Lower leg skin (tissue), 3 donors: ENCODE measurements at regions not wholly inside any gene's neighbourhood (a gene's known extent, or its start where the extent isn't known, plus 50 kb on each side); places are given as distances from the start of the nearest gene placed in this dataset.

ENCODE experiments used
- CTCF ChIP-seq, 3 donors: fragments of 450-650 bp; IDR thresholded peaks; one replicate each; pipeline ENCODE4 v1.5.1; 2016; ENCODE audit warnings: antibody characterized with exemption in 3 of 3, mild to moderate bottlenecking in 3 of 3, moderate library complexity in 2 of 3
- POLR2A ChIP-seq, 2 donors: fragments of 450-650 bp; IDR thresholded peaks; one replicate each; pipeline ENCODE4 v1.6.1; 2016 to 2017; ENCODE audit warnings: antibody characterized with exemption in 2 of 2, mild to moderate bottlenecking in 1 of 2, moderate library complexity in 1 of 2

- no peak for TF ChIP-seq POLR2A (IDR thresholded peaks at IDR 0.05)
- TF ChIP-seq CTCF (IDR thresholded peaks at IDR 0.05), result no peak
Measured at GRCh38 chr3:22861426-22861825, 341.7 kb upstream of the UBE2E2 start.
